ENCODE measurements at regions not wholly inside any gene's neighbourhood (a gene's known extent, or its start where the extent isn't known, plus 50 kb on each side); places are given as distances from the start of the nearest gene placed in this dataset.

DNA sequence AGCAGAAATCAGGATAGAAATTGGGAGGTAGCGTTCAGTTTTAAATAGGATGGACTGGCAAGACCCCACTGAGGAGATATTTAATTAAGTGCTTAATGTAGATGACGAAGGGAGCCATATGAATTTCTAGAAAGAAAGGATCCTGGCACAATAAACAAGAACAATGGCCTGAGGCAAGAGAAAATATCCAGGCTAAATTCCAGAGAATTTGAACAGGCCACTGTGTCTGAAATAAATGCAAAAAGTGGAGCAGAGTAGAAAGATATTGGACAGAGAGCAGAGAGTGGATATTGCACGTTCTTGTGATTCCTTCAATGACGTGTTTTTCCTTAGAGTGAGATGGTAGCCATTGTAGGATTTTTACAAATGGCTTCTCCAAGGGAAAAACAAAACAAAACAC, 1504.8 kb downstream of the C4orf33 start (continued):
- TF ChIP-seq, protein P1, sequence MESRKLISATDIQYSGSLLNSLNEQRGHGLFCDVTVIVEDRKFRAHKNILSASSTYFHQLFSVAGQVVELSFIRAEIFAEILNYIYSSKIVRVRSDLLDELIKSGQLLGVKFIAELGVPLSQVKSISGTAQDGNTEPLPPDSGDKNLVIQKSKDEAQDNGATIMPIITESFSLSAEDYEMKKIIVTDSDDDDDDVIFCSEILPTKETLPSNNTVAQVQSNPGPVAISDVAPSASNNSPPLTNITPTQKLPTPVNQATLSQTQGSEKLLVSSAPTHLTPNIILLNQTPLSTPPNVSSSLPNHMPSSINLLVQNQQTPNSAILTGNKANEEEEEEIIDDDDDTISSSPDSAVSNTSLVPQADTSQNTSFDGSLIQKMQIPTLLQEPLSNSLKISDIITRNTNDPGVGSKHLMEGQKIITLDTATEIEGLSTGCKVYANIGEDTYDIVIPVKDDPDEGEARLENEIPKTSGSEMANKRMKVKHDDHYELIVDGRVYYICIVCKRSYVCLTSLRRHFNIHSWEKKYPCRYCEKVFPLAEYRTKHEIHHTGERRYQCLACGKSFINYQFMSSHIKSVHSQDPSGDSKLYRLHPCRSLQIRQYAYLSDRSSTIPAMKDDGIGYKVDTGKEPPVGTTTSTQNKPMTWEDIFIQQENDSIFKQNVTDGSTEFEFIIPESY (IDR thresholded peaks at IDR 0.05) = no peak
- TF ChIP-seq FOXK2 (IDR thresholded peaks at IDR 0.05) (no peak), GABPA (IDR thresholded peaks at IDR 0.05; ENCODE audit: low read depth) (no peak), NFYB (IDR thresholded peaks at IDR 0.05; ENCODE audit: insufficient read depth, low read depth, low read length) (no peak), CREM (IDR thresholded peaks at IDR 0.05; ENCODE audit: low read depth) (no peak), NR2C2 (IDR thresholded peaks at IDR 0.05; ENCODE audit: borderline replicate concordance, control insufficient read depth, insufficient read length, low read depth) (no peak), RUNX3 (IDR thresholded peaks at IDR 0.05; ENCODE audit: low read length) (no peak), CEBPB (IDR thresholded peaks at IDR 0.05; ENCODE audit: borderline replicate concordance in 1 of 2, low read depth in 2 of 2, low read length in 2 of 2) (no peak)

DNA sequence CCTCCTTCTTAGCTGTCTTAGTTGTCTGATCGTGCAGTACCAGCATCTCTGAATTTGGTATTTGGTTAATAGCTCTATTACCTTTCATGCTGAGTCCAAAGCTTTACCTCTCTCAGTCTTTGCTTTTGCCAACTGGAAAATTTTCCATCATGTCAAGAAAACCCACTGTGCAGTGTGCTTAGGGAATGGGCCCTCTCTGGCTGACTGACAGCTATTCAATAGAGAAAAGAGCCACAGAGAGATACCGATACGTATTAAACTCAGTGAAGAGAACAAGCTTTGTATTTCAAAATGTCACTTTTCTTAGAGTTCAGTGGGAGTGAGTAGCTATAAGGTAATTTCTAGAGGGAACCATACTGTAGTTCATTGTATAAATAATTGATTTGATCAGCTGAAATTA, 1507.1 kb downstream of the C4orf33 start:
- Histone ChIP-seq H3K79me2 (ENCODE audit: control insufficient read depth, insufficient read depth, low read length) (no peaks in the 10 kb centered on the region), H3K27ac (ENCODE audit: control insufficient read depth, insufficient read depth) (no peak overlapping the region), H3K27me3 (replicated peaks in 1 of 2; ENCODE audit: control insufficient read depth in 2 of 2, insufficient read depth in 2 of 2, low read length in 1 of 2) (no peaks in the 10 kb centered on the region), H4K20me1 (ENCODE audit: control insufficient read depth, insufficient read depth) (no peaks in the 10 kb centered on the region), H3K9me3 (replicated peaks; ENCODE audit: control insufficient read depth, insufficient read depth, low read length) (no peaks in the 10 kb centered on the region), H3K4me3 (no peak overlapping the region), H3K4me1 (ENCODE audit: control insufficient read depth, insufficient read depth, low read length) (no peaks in the 10 kb centered on the region), H3K4me2 (ENCODE audit: control insufficient read depth, insufficient read depth) (no peak overlapping the region), H3K9ac (ENCODE audit: control insufficient read depth, insufficient read depth, low read length) (no peak overlapping the region), H2AFZ (ENCODE audit: control insufficient read depth, low read depth, low read length) (no peak overlapping the region), H3K36me3 (ENCODE audit: control insufficient read depth in 2 of 2, insufficient read depth in 2 of 2, low read length in 1 of 2) (no peaks in the 10 kb centered on the region)
- DNase-seq (ENCODE audit: low read depth, low spot score) (no peak), FAIRE-seq (no peak), ATAC-seq (no peak)
- no TSS peak for BruUV-seq (replicated peaks)
- intact Hi-C loops (cut with micrococcal nuclease; ENCODE audit: unreplicated experiment) (no loop called here), in situ Hi-C loops (cut with MboI) (no loop called here)
- SMC1A ChIA-PET (ENCODE audit: uncharacterized antibody, unreplicated experiment) = interaction anchor here (0.9 to 2.6 kb wide), 5 partner anchors 13 to 40 kb away, joined by 3 to 8 read pairs (median 5); no protein-coding TSS in a partner anchor
- 61% methylated on average over 3 of the region's 3 CpGs for WGBS (ENCODE audit: insufficient coverage, insufficient replicate concordance, low lambda C conversion rate, missing lambda C conversion rate)
- RAD21 ChIA-PET (ENCODE audit: unreplicated experiment) = interaction anchor here (0.8 to 1.4 kb wide), 2 partner anchors 36 to 40 kb away, joined by 3 read pairs; no protein-coding TSS in a partner anchor
- CTCF ChIA-PET = interaction anchor here (0.6 to 1.0 kb wide), 2 partner anchors 23 to 206 kb away, joined by 3 read pairs; no protein-coding TSS in a partner anchor
- POLR2A ChIA-PET = interaction anchor here (1.5 kb wide), 1 partner anchor 15 kb away, joined by 3 read pairs; no protein-coding TSS in a partner anchor
- no peak for TF ChIP-seq CHD2 (IDR thresholded peaks at IDR 0.05; ENCODE audit: borderline replicate concordance, low read depth, low read length)
- TF ChIP-seq, protein P2, sequence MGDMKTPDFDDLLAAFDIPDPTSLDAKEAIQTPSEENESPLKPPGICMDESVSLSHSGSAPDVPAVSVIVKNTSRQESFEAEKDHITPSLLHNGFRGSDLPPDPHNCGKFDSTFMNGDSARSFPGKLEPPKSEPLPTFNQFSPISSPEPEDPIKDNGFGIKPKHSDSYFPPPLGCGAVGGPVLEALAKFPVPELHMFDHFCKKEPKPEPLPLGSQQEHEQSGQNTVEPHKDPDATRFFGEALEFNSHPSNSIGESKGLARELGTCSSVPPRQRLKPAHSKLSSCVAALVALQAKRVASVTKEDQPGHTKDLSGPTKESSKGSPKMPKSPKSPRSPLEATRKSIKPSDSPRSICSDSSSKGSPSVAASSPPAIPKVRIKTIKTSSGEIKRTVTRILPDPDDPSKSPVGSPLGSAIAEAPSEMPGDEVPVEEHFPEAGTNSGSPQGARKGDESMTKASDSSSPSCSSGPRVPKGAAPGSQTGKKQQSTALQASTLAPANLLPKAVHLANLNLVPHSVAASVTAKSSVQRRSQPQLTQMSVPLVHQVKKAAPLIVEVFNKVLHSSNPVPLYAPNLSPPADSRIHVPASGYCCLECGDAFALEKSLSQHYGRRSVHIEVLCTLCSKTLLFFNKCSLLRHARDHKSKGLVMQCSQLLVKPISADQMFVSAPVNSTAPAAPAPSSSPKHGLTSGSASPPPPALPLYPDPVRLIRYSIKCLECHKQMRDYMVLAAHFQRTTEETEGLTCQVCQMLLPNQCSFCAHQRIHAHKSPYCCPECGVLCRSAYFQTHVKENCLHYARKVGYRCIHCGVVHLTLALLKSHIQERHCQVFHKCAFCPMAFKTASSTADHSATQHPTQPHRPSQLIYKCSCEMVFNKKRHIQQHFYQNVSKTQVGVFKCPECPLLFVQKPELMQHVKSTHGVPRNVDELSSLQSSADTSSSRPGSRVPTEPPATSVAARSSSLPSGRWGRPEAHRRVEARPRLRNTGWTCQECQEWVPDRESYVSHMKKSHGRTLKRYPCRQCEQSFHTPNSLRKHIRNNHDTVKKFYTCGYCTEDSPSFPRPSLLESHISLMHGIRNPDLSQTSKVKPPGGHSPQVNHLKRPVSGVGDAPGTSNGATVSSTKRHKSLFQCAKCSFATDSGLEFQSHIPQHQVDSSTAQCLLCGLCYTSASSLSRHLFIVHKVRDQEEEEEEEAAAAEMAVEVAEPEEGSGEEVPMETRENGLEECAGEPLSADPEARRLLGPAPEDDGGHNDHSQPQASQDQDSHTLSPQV (IDR thresholded peaks at IDR 0.05) = no peak
- TF ChIP-seq SIN3A (IDR thresholded peaks at IDR 0.05; ENCODE audit: low read depth, low read length) = no peak
- TF ChIP-seq NFYB (IDR thresholded peaks at IDR 0.05; ENCODE audit: insufficient read depth, low read depth, low read length) = no peak
- TF ChIP-seq CBFB (IDR thresholded peaks at IDR 0.05; ENCODE audit: low read depth) = no peak
- TF ChIP-seq IKZF1 (conservative IDR thresholded peaks at IDR 0.05) = no peak
- TF ChIP-seq MEF2A (IDR thresholded peaks at IDR 0.05; ENCODE audit: insufficient read depth, low read depth, low read length) = no peak
- TF ChIP-seq FOS (IDR thresholded peaks at IDR 0.05; ENCODE audit: borderline replicate concordance, extremely low read depth, insufficient read length) = no peak
- TF ChIP-seq HCFC1 (IDR thresholded peaks at IDR 0.05; ENCODE audit: low read length) = no peak
- TF ChIP-seq KAT2A (conservative IDR thresholded peaks at IDR 0.05; ENCODE audit: control insufficient read depth, low read depth, low read length) = no peak

All from GM12878 (cell line).